ENCODE measurements at regions not wholly inside any gene's neighbourhood (a gene's known extent, or its start where the extent isn't known, plus 50 kb on each side); places are given as distances from the start of the nearest gene placed in this dataset.

DNA sequence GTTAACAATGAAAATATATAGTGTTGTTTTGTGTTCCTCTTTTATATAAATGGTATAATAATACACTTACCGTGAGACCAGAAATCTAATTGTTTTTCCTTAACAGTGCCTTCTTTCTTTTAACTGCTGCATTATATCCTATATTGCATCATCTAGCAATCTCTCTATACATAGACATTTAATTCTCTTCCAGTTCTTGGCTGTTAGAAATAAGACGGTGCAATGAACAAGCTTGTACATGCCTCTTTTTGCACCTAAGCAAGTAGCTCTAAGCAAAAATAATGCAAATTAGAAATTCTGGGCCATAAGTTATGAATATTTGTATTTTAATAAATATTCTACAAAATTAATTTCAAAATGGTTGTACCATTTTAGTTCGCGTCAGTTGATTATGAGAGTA is 55.9 kb upstream of the AHR start:
- no peaks in the 10 kb centered on the region for H3K36me3 Mint-ChIP-seq (ENCODE audit: insufficient read depth, unreplicated experiment)
- H3K4me3 ChIP-seq (ENCODE audit: low read depth, low read length), result no peak overlapping the region
- intact Hi-C loops (cut with micrococcal nuclease; ENCODE audit: unreplicated experiment), result no loop called here
- H3K27me3 ChIP-seq (replicated peaks; ENCODE audit: control insufficient read depth, insufficient read depth, low read length), result no peaks in the 10 kb centered on the region
- BruUV-seq (replicated peaks), result no TSS peak
- ChIA-PET POLR2A (no interaction called here), CTCF (no interaction called here)
- H3K4me1 Mint-ChIP-seq (ENCODE audit: low read depth, unreplicated experiment), result peaks cover 18% of the 10 kb centered on the region
- DNase-seq, result no peak
- no peak for TF ChIP-seq CTCF (IDR thresholded peaks at IDR 0.05; ENCODE audit: insufficient read depth in 1 of 2, low read depth in 1 of 2, low read length in 1 of 2, severe bottlenecking in 1 of 2, unreplicated experiment in 1 of 2)
- no peak overlapping the region for H3K27ac Mint-ChIP-seq (ENCODE audit: unreplicated experiment)
- H3K9me3 Mint-ChIP-seq (ENCODE audit: unreplicated experiment), result peaks cover 3% of the 10 kb centered on the region
- no peaks in the 10 kb centered on the region for H3K27me3 Mint-ChIP-seq (ENCODE audit: insufficient read depth, unreplicated experiment)
- no peaks in the 10 kb centered on the region for H3K9me3 ChIP-seq
- H3K36me3 ChIP-seq (ENCODE audit: control insufficient read depth, insufficient read depth, low read length), result no peaks in the 10 kb centered on the region
- no peak overlapping the region for H3K4me3 Mint-ChIP-seq (ENCODE audit: unreplicated experiment)
- H3K4me1 ChIP-seq, result peaks cover 41% of the 10 kb centered on the region

DNA sequence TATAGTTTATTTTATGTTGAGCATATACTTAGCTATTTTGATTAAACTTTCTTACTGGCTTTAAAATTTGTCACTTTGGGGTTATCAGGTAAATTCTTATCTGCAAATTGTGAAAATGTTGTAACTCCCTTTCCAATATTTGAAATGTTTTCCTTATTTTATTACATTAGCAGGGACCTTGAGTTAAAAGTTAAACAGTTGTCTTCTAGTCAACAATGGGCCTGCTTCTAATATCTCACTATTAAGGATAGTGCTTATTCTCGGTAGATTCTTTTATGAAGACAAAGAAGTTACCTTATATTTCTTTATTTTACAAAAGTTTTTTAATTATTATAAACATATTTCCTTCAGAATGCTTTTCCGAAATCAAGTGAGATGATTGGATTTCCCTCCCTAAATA is 53.7 kb upstream of the AHR start:
- Histone ChIP-seq H3K36me3 (ENCODE audit: control insufficient read depth, insufficient read depth, low read length) (no peaks in the 10 kb centered on the region), H3K4me1 (peaks cover 30% of the 10 kb centered on the region), H3K9me3 (no peaks in the 10 kb centered on the region), H3K27me3 (replicated peaks; ENCODE audit: control insufficient read depth, insufficient read depth, low read length) (no peaks in the 10 kb centered on the region), H3K4me3 (ENCODE audit: low read depth, low read length) (no peak overlapping the region)
- Mint-ChIP-seq H3K27ac (ENCODE audit: unreplicated experiment) (no peak overlapping the region), H3K4me1 (ENCODE audit: low read depth, unreplicated experiment) (peaks cover 7% of the 10 kb centered on the region), H3K4me3 (ENCODE audit: unreplicated experiment) (no peak overlapping the region), H3K9me3 (ENCODE audit: unreplicated experiment) (no peaks in the 10 kb centered on the region), H3K27me3 (ENCODE audit: insufficient read depth, unreplicated experiment) (no peaks in the 10 kb centered on the region), H3K36me3 (ENCODE audit: insufficient read depth, unreplicated experiment) (no peaks in the 10 kb centered on the region)
- ChIA-PET CTCF (no interaction called here), POLR2A (no interaction called here)
- TF ChIP-seq CTCF (IDR thresholded peaks at IDR 0.05; ENCODE audit: insufficient read depth in 1 of 2, low read depth in 1 of 2, low read length in 1 of 2, severe bottlenecking in 1 of 2, unreplicated experiment in 1 of 2), result no peak
- intact Hi-C loops (cut with micrococcal nuclease; ENCODE audit: unreplicated experiment), result no loop called here
- no TSS peak for BruUV-seq (replicated peaks)
- DNase-seq, result no peak

GRCh38 chr7:17247357-17247756 is 51.1 kb upstream of the AHR start:
- peaks cover 10% of the 10 kb centered on the region; the same call in 1 of the 2 replicates for H3K9me3 ChIP-seq
- Mint-ChIP-seq H3K4me1 (ENCODE audit: low read depth, unreplicated experiment) (peaks cover 8% of the 10 kb centered on the region), H3K4me3 (ENCODE audit: unreplicated experiment) (no peak overlapping the region), H3K36me3 (ENCODE audit: insufficient read depth, unreplicated experiment) (no peaks in the 10 kb centered on the region), H3K27ac (ENCODE audit: unreplicated experiment) (no peak overlapping the region), H3K9me3 (ENCODE audit: unreplicated experiment) (peaks cover 9% of the 10 kb centered on the region), H3K27me3 (ENCODE audit: insufficient read depth, unreplicated experiment) (no peaks in the 10 kb centered on the region)
- H3K36me3 ChIP-seq (ENCODE audit: control insufficient read depth, insufficient read depth, low read length), result no peaks in the 10 kb centered on the region
- ChIA-PET CTCF (no interaction called here), POLR2A (no interaction called here)
- no peak overlapping the region for H3K4me3 ChIP-seq (ENCODE audit: low read depth, low read length)
- H3K27me3 ChIP-seq (replicated peaks; ENCODE audit: control insufficient read depth, insufficient read depth, low read length), result no peaks in the 10 kb centered on the region
- TF ChIP-seq CTCF (IDR thresholded peaks at IDR 0.05; ENCODE audit: insufficient read depth in 1 of 2, low read depth in 1 of 2, low read length in 1 of 2, severe bottlenecking in 1 of 2, unreplicated experiment in 1 of 2), result no peak
- intact Hi-C loops (cut with micrococcal nuclease; ENCODE audit: unreplicated experiment), result no loop called here
- no TSS peak for BruUV-seq (replicated peaks)
- no peak for DNase-seq
- peaks cover 20% of the 10 kb centered on the region for H3K4me1 ChIP-seq
